Karpas-422 (cell line): ENCODE measurements at regions not wholly inside any gene's neighbourhood (a gene's known extent, or its start where the extent isn't known, plus 50 kb on each side); places are given as distances from the start of the nearest gene placed in this dataset.

Experiments
- DNase-seq: peaks from one replicate; pipeline ENCODE4 v3.0.0-alpha.2; 2015
- H2AFZ ChIP-seq: fragments of 200-600 bp; sonication (generic); 2 replicates; pipeline ENCODE4 v1.6.1; 2014; ENCODE audit warnings: antibody characterized with exemption, low read length, mixed read lengths
- H3K27ac ChIP-seq: fragments of 200-600 bp; sonication (generic); 2 replicates; pipeline ENCODE4 v1.5.1; 2014; ENCODE audit warnings: mild to moderate bottlenecking, low read length, moderate library complexity
- H3K27me3 ChIP-seq: fragments of 200-600 bp; sonication (generic); 2 replicates; pipeline ENCODE4 v1.6.1; 2014; ENCODE audit warnings: low read length, mixed read lengths
- H3K36me3 ChIP-seq: fragments of 200-600 bp; sonication (generic); 2 replicates; pipeline ENCODE4 v1.6.1; 2014; ENCODE audit warnings: low read length, mixed read lengths; ENCODE audit not compliant: insufficient read depth
- H3K4me1 ChIP-seq: fragments of 200-600 bp; sonication (generic); 2 replicates; pipeline ENCODE4 v1.6.1; 2014; ENCODE audit warnings: mild to moderate bottlenecking, low read length, mixed read lengths
- H3K4me2 ChIP-seq: fragments of 200-600 bp; sonication (generic); 2 replicates; pipeline ENCODE4 v1.6.1; 2014; ENCODE audit warnings: low read length, low read depth, mild to moderate bottlenecking; ENCODE audit not compliant: poor library complexity, severe bottlenecking
- H3K4me3 ChIP-seq: fragments of 200-600 bp; sonication (generic); 2 replicates; pipeline ENCODE4 v1.5.1; 2014; ENCODE audit warnings: mild to moderate bottlenecking, antibody characterized with exemption, low read length, mixed read lengths
- H3K79me2 ChIP-seq: fragments of 200-600 bp; sonication (generic); 2 replicates; pipeline ENCODE4 v1.6.1; 2014; ENCODE audit warnings: mild to moderate bottlenecking, low read length, mixed read lengths
- H3K9ac ChIP-seq: fragments of 200-600 bp; sonication (generic); 2 replicates; pipeline ENCODE4 v1.6.0; 2014; ENCODE audit warnings: low read length
- H3K9me2 ChIP-seq: fragments of 200-600 bp; sonication (generic), shearing (Covaris generic); replicated peaks from 2 replicates; pipeline ENCODE4 v1.6.0; 2014; ENCODE audit warnings: mild to moderate bottlenecking, low read length, moderate library complexity; ENCODE audit not compliant: insufficient read depth
- H3K9me3 ChIP-seq: fragments of 300-700, 200-600 bp; sonication (generic); 2 replicates; pipeline ENCODE4 v1.6.1; 2014; ENCODE audit warnings: low read length, mixed read lengths
- H4K20me1 ChIP-seq: fragments of 200-600 bp; sonication (generic); 2 replicates; pipeline ENCODE4 v1.6.1; 2014; ENCODE audit warnings: mild to moderate bottlenecking, antibody characterized with exemption, low read length, low read depth; ENCODE audit not compliant: insufficient read depth

GRCh38 chr1:64396817-64397216, 73.1 kb upstream of the CACHD1 start:
- DNase-seq, result peak; percentile 55
- no peaks in the 10 kb centered on the region for H3K79me2 ChIP-seq
- no peak overlapping the region for H3K9ac ChIP-seq
- H3K27ac ChIP-seq, result no peak overlapping the region
- H4K20me1 ChIP-seq, result no peaks in the 10 kb centered on the region
- H3K4me1 ChIP-seq, result no peaks in the 10 kb centered on the region
- H3K4me3 ChIP-seq, result no peak overlapping the region
- no peaks in the 10 kb centered on the region for H3K36me3 ChIP-seq
- no peaks in the 10 kb centered on the region for H3K27me3 ChIP-seq
- no peaks in the 10 kb centered on the region; the same call in 1 of the 2 replicates for H3K9me2 ChIP-seq
- no peak overlapping the region for H2AFZ ChIP-seq
- H3K4me2 ChIP-seq, result no peak overlapping the region
- no peaks in the 10 kb centered on the region for H3K9me3 ChIP-seq

- no peaks in the 10 kb centered on the region for H3K9me3 ChIP-seq
- H3K4me1 ChIP-seq, result no peaks in the 10 kb centered on the region
- H3K4me3 ChIP-seq, result no peak overlapping the region
- H3K27me3 ChIP-seq, result no peaks in the 10 kb centered on the region
- no peaks in the 10 kb centered on the region for H3K36me3 ChIP-seq
- DNase-seq, result no peak
- H3K79me2 ChIP-seq, result no peaks in the 10 kb centered on the region
- H3K9me2 ChIP-seq, result no peaks in the 10 kb centered on the region; the same call in 1 of the 2 replicates
- H2AFZ ChIP-seq, result no peak overlapping the region
- H4K20me1 ChIP-seq, result no peaks in the 10 kb centered on the region
- H3K4me2 ChIP-seq, result no peak overlapping the region
- H3K9ac ChIP-seq, result no peak overlapping the region
- no peak overlapping the region for H3K27ac ChIP-seq
These were observed 72.4 kb upstream of the CACHD1 start for GRCh38 chr1:64397541-64397940.

- H3K79me2 ChIP-seq, result no peaks in the 10 kb centered on the region
- no peak overlapping the region for H3K27ac ChIP-seq
- H3K9me3 ChIP-seq, result no peaks in the 10 kb centered on the region
- no peak overlapping the region for H2AFZ ChIP-seq
- no peak overlapping the region for H3K9ac ChIP-seq
- no peaks in the 10 kb centered on the region for H3K36me3 ChIP-seq
- no peaks in the 10 kb centered on the region for H3K9me2 ChIP-seq
- no peak overlapping the region for H3K4me2 ChIP-seq
- no peaks in the 10 kb centered on the region for H3K27me3 ChIP-seq
- no peaks in the 10 kb centered on the region for H4K20me1 ChIP-seq
- no peak for DNase-seq
- no peak overlapping the region for H3K4me3 ChIP-seq
- no peaks in the 10 kb centered on the region for H3K4me1 ChIP-seq
These were observed 71.0 kb upstream of the CACHD1 start for GRCh38 chr1:64398936-64399335.

GRCh38 chr1:64401285-64401684, 68.6 kb upstream of the CACHD1 start:
- Histone ChIP-seq H3K27me3 (no peaks in the 10 kb centered on the region), H3K4me1 (no peaks in the 10 kb centered on the region), H3K4me2 (no peak overlapping the region), H4K20me1 (no peaks in the 10 kb centered on the region), H3K79me2 (no peaks in the 10 kb centered on the region), H3K9me2 (no peaks in the 10 kb centered on the region), H3K36me3 (no peaks in the 10 kb centered on the region), H3K27ac (no peak overlapping the region), H3K9ac (no peak overlapping the region), H3K9me3 (no peaks in the 10 kb centered on the region), H2AFZ (no peak overlapping the region), H3K4me3 (no peak overlapping the region)
- no peak for DNase-seq

- no peak overlapping the region for H3K4me2 ChIP-seq
- no peak for DNase-seq
- H3K27me3 ChIP-seq, result no peaks in the 10 kb centered on the region
- H3K9me2 ChIP-seq, result no peaks in the 10 kb centered on the region
- no peaks in the 10 kb centered on the region for H3K9me3 ChIP-seq
- no peak overlapping the region for H3K9ac ChIP-seq
- no peaks in the 10 kb centered on the region for H3K4me1 ChIP-seq
- no peak overlapping the region for H2AFZ ChIP-seq
- no peak overlapping the region for H3K4me3 ChIP-seq
- H3K27ac ChIP-seq, result no peak overlapping the region
- no peaks in the 10 kb centered on the region for H3K79me2 ChIP-seq
- no peaks in the 10 kb centered on the region for H3K36me3 ChIP-seq
- H4K20me1 ChIP-seq, result no peaks in the 10 kb centered on the region
These were observed 66.6 kb upstream of the CACHD1 start for GRCh38 chr1:64403331-64403730.

GRCh38 chr1:64404202-64404601, 65.7 kb upstream of the CACHD1 start:
- H3K27me3 ChIP-seq, result no peaks in the 10 kb centered on the region
- no peak overlapping the region for H3K4me3 ChIP-seq
- H3K9me2 ChIP-seq, result no peaks in the 10 kb centered on the region

GRCh38 chr1:64405833-64406232, 64.1 kb upstream of the CACHD1 start:
- H3K27me3 ChIP-seq, result no peaks in the 10 kb centered on the region
- no peak overlapping the region for H3K9ac ChIP-seq
- H3K36me3 ChIP-seq, result no peaks in the 10 kb centered on the region
- H3K9me2 ChIP-seq, result no peaks in the 10 kb centered on the region
- no peak overlapping the region for H3K4me2 ChIP-seq
- no peaks in the 10 kb centered on the region for H3K4me1 ChIP-seq
- no peaks in the 10 kb centered on the region for H3K9me3 ChIP-seq
- H4K20me1 ChIP-seq, result no peaks in the 10 kb centered on the region
- H3K27ac ChIP-seq, result no peak overlapping the region
- no peak overlapping the region for H3K4me3 ChIP-seq
- DNase-seq, result no peak
- H2AFZ ChIP-seq, result no peak overlapping the region
- H3K79me2 ChIP-seq, result no peaks in the 10 kb centered on the region

More at GRCh38 chr1:64404202-64404601, 65.7 kb upstream of the CACHD1 start:
- Histone ChIP-seq H3K79me2 (no peaks in the 10 kb centered on the region), H3K9me3 (no peaks in the 10 kb centered on the region), H3K4me1 (no peaks in the 10 kb centered on the region), H2AFZ (no peak overlapping the region), H3K27ac (no peak overlapping the region), H4K20me1 (no peaks in the 10 kb centered on the region), H3K4me2 (no peak overlapping the region), H3K9ac (no peak overlapping the region), H3K36me3 (no peaks in the 10 kb centered on the region)
- no peak for DNase-seq

- H3K9ac ChIP-seq, result no peak overlapping the region
- no peak overlapping the region for H3K4me2 ChIP-seq
- H4K20me1 ChIP-seq, result no peaks in the 10 kb centered on the region
- H3K27ac ChIP-seq, result no peak overlapping the region
- no peaks in the 10 kb centered on the region for H3K79me2 ChIP-seq
- no peak overlapping the region for H3K4me3 ChIP-seq
- H3K27me3 ChIP-seq, result no peaks in the 10 kb centered on the region
- H3K4me1 ChIP-seq, result no peaks in the 10 kb centered on the region
- DNase-seq, result no peak
- no peak overlapping the region for H2AFZ ChIP-seq
- H3K9me2 ChIP-seq, result no peaks in the 10 kb centered on the region
- no peaks in the 10 kb centered on the region for H3K9me3 ChIP-seq
- no peaks in the 10 kb centered on the region for H3K36me3 ChIP-seq
These were observed 59.7 kb upstream of the CACHD1 start for GRCh38 chr1:64410217-64410616.
